ENCODE measurements at regions not wholly inside any gene's neighbourhood (a gene's known extent, or its start where the extent isn't known, plus 50 kb on each side); places are given as distances from the start of the nearest gene placed in this dataset.

- Histone ChIP-seq H3K4me3 (no peak overlapping the region), H3K27me3 (no peaks in the 10 kb centered on the region), H3K36me3 (no peaks in the 10 kb centered on the region), H3K9me3 (peaks cover 0 to 8% (median 0%) of the 10 kb centered on the region in 11 donors), H3K4me1 (no peaks in the 10 kb centered on the region), H3K27ac (no peak overlapping the region)
- no peak for ATAC-seq
- no peak for DNase-seq
- 70 to 76% methylated on average over 2 of the region's 2 CpGs for WGBS, 2 donors
- TF ChIP-seq CTCF (IDR thresholded peaks at IDR 0.05): no peak
- intact Hi-C loops (cut with DNase I): no loop called here
These were observed 565.8 kb upstream of the ADARB2 start for GRCh38 chr10:2303169-2303568.

- TF ChIP-seq CTCF (IDR thresholded peaks at IDR 0.05): no peak
- H3K4me3 ChIP-seq: no peak overlapping the region
- H3K9me3 ChIP-seq: peaks cover 0 to 8% (median 0%) of the 10 kb centered on the region in 11 donors
- no peak overlapping the region for H3K27ac ChIP-seq
- intact Hi-C loops (cut with DNase I): no loop called here
- H3K27me3 ChIP-seq: no peaks in the 10 kb centered on the region
- no peaks in the 10 kb centered on the region for H3K36me3 ChIP-seq
- H3K4me1 ChIP-seq: no peaks in the 10 kb centered on the region
- 79 to 86% methylated on average over 8 of the region's 8 CpGs for WGBS, 2 donors
- ATAC-seq (no peak), DNase-seq (no peak)
These were observed 563.9 kb upstream of the ADARB2 start for GRCh38 chr10:2301227-2301626.

GRCh38 chr10:2300231-2300630 lies 562.9 kb upstream of the ADARB2 start:
- Histone ChIP-seq H3K36me3 (no peaks in the 10 kb centered on the region), H3K4me1 (no peaks in the 10 kb centered on the region), H3K9me3 (peaks cover 0 to 8% (median 0%) of the 10 kb centered on the region in 11 donors), H3K27me3 (peaks cover 0 to 5% (median 0%) of the 10 kb centered on the region in 7 donors), H3K4me3 (no peak overlapping the region), H3K27ac (no peak overlapping the region)
- TF ChIP-seq CTCF (IDR thresholded peaks at IDR 0.05): no peak
- 75 to 79% methylated on average over 3 of the region's 3 CpGs for WGBS, 2 donors
- DNase-seq (no peak), ATAC-seq (no peak)
- intact Hi-C loops (cut with DNase I): no loop called here

GRCh38 chr10:2296179-2296891 lies 559.0 kb upstream of the ADARB2 start:
- H3K9me3 ChIP-seq: peaks cover 0 to 2% (median 0%) of the 10 kb centered on the region in 11 donors
- 87 to 88% methylated on average over 6 of the region's 6 CpGs for WGBS, 2 donors
- ATAC-seq (no peak), DNase-seq (no peak)
- H3K27me3 ChIP-seq: peaks cover 0 to 7% (median 0%) of the 10 kb centered on the region in 7 donors
- no peaks in the 10 kb centered on the region for H3K4me1 ChIP-seq
- intact Hi-C loops (cut with DNase I): no loop called here
- no peaks in the 10 kb centered on the region for H3K36me3 ChIP-seq
- no peak for TF ChIP-seq CTCF (IDR thresholded peaks at IDR 0.05)
- no peak overlapping the region for H3K4me3 ChIP-seq
- H3K27ac ChIP-seq: no peak overlapping the region
